Liver (tissue), 7 donors: ENCODE measurements at regions not wholly inside any gene's neighbourhood (a gene's known extent, or its start where the extent isn't known, plus 50 kb on each side); places are given as distances from the start of the nearest gene placed in this dataset.

Experiments
- DNase-seq: peaks from one replicate; pipeline ENCODE4 v3.0.0-alpha.2; 2017; ENCODE audit warnings: low spot score
- H3K27ac ChIP-seq, 2 donors: one replicate each; pipeline ENCODE4 v1.7.0; 2013; ENCODE audit warnings: inconsistent platforms in 2 of 2, low read length in 2 of 2, control low read depth in 1 of 2, low read depth in 1 of 2, mild to moderate bottlenecking in 1 of 2
- H3K27me3 ChIP-seq, 4 donors: one replicate each; pipeline versions ENCODE4 v1.6.1 to v1.7.0; 2013; ENCODE audit warnings: low read length in 3 of 4, inconsistent platforms in 1 of 4, mild to moderate bottlenecking in 1 of 4, moderate library complexity in 1 of 4; ENCODE audit not compliant: control insufficient read depth in 4 of 4, insufficient read depth in 4 of 4
- H3K36me3 ChIP-seq, 4 donors: one replicate each; pipeline versions ENCODE4 v1.6.1 to v1.7.0; 2013; ENCODE audit warnings: low read length in 3 of 4, mild to moderate bottlenecking in 3 of 4, low read depth in 1 of 4, moderate library complexity in 1 of 4; ENCODE audit not compliant: control insufficient read depth in 4 of 4, insufficient read depth in 3 of 4
- H3K4me1 ChIP-seq, 4 donors: one replicate each; pipeline versions ENCODE4 v1.6.1 to v1.7.0; 2013; ENCODE audit warnings: low read length in 3 of 4, mild to moderate bottlenecking in 3 of 4, moderate library complexity in 1 of 4; ENCODE audit not compliant: control insufficient read depth in 4 of 4, insufficient read depth in 4 of 4
- H3K4me3 ChIP-seq, 3 donors: one replicate each; pipeline versions ENCODE4 v1.6.1 to v1.7.0; 2013; ENCODE audit warnings: low read length in 3 of 3, control low read depth in 1 of 3, low read depth in 1 of 3, mild to moderate bottlenecking in 1 of 3
- H3K9ac ChIP-seq, 2 donors: one replicate each; pipeline ENCODE4 v1.7.0; 2013; ENCODE audit warnings: low read length in 2 of 2, mild to moderate bottlenecking in 2 of 2, moderate library complexity in 2 of 2, control low read depth in 1 of 2, low read depth in 1 of 2
- H3K9me3 ChIP-seq, 4 donors: one replicate each; pipeline versions ENCODE4 v1.6.1 to v1.7.0; 2013; ENCODE audit warnings: low read length in 3 of 4; ENCODE audit not compliant: control insufficient read depth in 4 of 4
- GABPA ChIP-seq, 2 donors: IDR thresholded peaks in 1 of 2; conservative IDR thresholded peaks in 1 of 2; 2 replicates each; pipeline ENCODE4 v1.6.1; 2016; ENCODE audit warnings: antibody characterized with exemption in 2 of 2, mild to moderate bottlenecking in 1 of 2, moderate library complexity in 1 of 2
- JUND ChIP-seq, 2 donors: IDR thresholded peaks; 2 replicates each; pipeline ENCODE4 v1.6.1; 2016; ENCODE audit warnings: antibody characterized with exemption in 2 of 2
- MAX ChIP-seq: IDR thresholded peaks from 2 replicates; pipeline ENCODE4 v1.6.1; 2016; ENCODE audit warnings: antibody characterized with exemption
- RAD21 ChIP-seq, 2 donors: IDR thresholded peaks; 2 replicates each; pipeline ENCODE4 v1.6.1; 2016; ENCODE audit warnings: antibody characterized with exemption in 2 of 2, mild to moderate bottlenecking in 2 of 2
- REST ChIP-seq: IDR thresholded peaks from 2 replicates; pipeline ENCODE4 v1.6.1; 2016; ENCODE audit warnings: antibody characterized with exemption, mild to moderate bottlenecking
- WGBS: extraction: QIAGEN DNeasy Blood & Tissue Kit; methylation state at CpG from one replicate; pipeline ENCODE4 v1.1.7; 2013; 5-methylcytosine and 5-hydroxymethylcytosine counted together
- TF ChIP-seq, protein P1 (sequence below): IDR thresholded peaks from 2 replicates; pipeline ENCODE4 v1.6.1; 2016; ENCODE audit warnings: antibody characterized with exemption
- TF ChIP-seq, protein P2 (sequence below): IDR thresholded peaks from 2 replicates; pipeline ENCODE4 v1.6.1; 2016; ENCODE audit warnings: antibody characterized with exemption
- donor health status: healthy.
- donor health status: healthy.
- donor health status: healthy.
- donor health status: healthy.

DNA sequence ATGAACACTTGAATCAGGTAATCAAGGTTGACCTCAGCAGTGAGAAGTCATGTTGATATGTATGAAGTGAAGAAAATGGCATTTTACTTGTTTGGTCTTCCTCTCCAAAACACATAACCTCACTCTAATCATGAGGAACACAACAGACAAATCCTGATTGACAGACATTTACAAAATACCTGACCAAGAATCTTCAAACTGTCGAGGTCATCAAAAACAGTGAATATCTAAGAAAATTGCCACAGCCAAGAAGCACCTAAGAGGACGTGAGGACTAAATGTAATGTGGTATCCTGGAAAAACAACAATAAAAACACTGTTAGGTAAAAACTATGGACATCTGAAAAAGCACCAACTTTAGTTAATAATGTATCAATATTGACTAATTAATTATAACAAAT lies 129.5 kb upstream of the MAGEB18 start (continued):
- TF ChIP-seq, protein P1, sequence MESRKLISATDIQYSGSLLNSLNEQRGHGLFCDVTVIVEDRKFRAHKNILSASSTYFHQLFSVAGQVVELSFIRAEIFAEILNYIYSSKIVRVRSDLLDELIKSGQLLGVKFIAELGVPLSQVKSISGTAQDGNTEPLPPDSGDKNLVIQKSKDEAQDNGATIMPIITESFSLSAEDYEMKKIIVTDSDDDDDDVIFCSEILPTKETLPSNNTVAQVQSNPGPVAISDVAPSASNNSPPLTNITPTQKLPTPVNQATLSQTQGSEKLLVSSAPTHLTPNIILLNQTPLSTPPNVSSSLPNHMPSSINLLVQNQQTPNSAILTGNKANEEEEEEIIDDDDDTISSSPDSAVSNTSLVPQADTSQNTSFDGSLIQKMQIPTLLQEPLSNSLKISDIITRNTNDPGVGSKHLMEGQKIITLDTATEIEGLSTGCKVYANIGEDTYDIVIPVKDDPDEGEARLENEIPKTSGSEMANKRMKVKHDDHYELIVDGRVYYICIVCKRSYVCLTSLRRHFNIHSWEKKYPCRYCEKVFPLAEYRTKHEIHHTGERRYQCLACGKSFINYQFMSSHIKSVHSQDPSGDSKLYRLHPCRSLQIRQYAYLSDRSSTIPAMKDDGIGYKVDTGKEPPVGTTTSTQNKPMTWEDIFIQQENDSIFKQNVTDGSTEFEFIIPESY = no peak
- TF ChIP-seq, protein P2, sequence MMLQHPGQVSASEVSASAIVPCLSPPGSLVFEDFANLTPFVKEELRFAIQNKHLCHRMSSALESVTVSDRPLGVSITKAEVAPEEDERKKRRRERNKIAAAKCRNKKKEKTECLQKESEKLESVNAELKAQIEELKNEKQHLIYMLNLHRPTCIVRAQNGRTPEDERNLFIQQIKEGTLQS = no peak
- no peak for TF ChIP-seq RAD21 (IDR thresholded peaks at IDR 0.05)
- TF ChIP-seq JUND (IDR thresholded peaks at IDR 0.05) = no peak

DNA sequence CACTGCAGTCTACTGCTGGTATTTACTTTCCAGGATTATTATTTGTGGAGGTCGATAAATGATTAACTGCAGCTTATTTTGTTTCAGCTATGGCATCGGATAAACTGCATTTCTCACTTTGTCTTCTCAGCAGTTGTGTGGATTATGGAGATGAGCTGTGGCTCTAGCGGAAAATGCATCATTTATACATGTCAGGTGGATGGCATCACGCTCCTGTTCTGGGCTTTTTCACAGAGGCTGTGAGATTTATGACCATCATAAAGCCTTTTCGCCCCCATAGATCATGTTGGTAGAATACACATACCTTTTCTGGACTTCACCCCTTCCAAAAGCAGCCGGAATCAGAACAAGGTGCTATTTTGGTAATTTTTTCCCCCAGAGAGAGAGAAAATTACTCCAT lies 118.8 kb upstream of the MAGEB18 start:
- DNase-seq = no peak
- Histone ChIP-seq H3K4me3 (no peak overlapping the region), H3K9me3 (no peaks in the 10 kb centered on the region), H3K27ac (no peak overlapping the region), H3K9ac (no peak overlapping the region), H3K27me3 (no peaks in the 10 kb centered on the region), H3K36me3 (no peaks in the 10 kb centered on the region), H3K4me1 (no peaks in the 10 kb centered on the region)
- WGBS = 46% methylated on average over 6 of the region's 6 CpGs
- TF ChIP-seq REST (no peak), JUND (IDR thresholded peaks at IDR 0.05) (no peak), GABPA (IDR thresholded peaks at IDR 0.05 in 1 of 2, conservative IDR thresholded peaks at IDR 0.05 in 1 of 2) (no peak)
- TF ChIP-seq, protein P2 = no peak

DNA sequence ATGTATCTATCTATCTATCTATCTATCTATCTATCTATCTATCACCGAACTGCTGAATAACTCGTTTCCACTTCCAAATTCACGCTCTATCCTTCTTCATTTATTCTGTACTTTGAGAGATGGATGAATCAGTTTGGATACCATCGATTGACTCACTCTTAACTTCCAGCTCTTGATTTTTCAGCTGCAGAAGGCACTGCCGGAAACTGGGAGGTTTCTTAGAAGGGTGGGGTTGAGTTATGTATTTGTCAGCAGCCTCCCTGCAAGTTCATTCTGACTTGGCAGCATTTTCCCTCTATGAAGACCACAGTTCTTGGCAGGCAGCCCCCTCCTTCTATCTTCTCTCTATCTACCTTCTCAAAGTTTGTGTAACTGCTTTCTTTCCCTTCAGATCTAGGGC lies 112.0 kb upstream of the MAGEB18 start:
- Histone ChIP-seq H3K36me3 (no peaks in the 10 kb centered on the region), H3K9me3 (no peaks in the 10 kb centered on the region), H3K4me1 (no peaks in the 10 kb centered on the region), H3K27ac (no peak overlapping the region), H3K9ac (no peak overlapping the region), H3K4me3 (no peak overlapping the region), H3K27me3 (peaks cover 0 to 4% (median 0%) of the 10 kb centered on the region in 4 donors)
- no peak for TF ChIP-seq MAX
- TF ChIP-seq, protein P1 = no peak
- DNase-seq = no peak
- 59% methylated on average over 5 of the region's 5 CpGs for WGBS
